Right renal pelvis (tissue), 4 donors: ENCODE measurements at regions not wholly inside any gene's neighbourhood (a gene's known extent, or its start where the extent isn't known, plus 50 kb on each side); places are given as distances from the start of the nearest gene placed in this dataset.
"Not testable (repeated sequence)": the region's sequence is repeated elsewhere in the genome, so short reads cannot be mapped to it uniquely, and the experiment has no call there.

Experiments used
- DNase-seq, 4 donors: peaks; one replicate each; pipeline ENCODE4 v3.0.0-alpha.2; 2013; ENCODE audit warnings: low read depth in 4 of 4, low spot score in 3 of 4, missing footprints in 1 of 4

GRCh38 chr3:191518861-191519260 lies 57.9 kb downstream of the PYDC2 start:
- DNase-seq = no peak

DNA sequence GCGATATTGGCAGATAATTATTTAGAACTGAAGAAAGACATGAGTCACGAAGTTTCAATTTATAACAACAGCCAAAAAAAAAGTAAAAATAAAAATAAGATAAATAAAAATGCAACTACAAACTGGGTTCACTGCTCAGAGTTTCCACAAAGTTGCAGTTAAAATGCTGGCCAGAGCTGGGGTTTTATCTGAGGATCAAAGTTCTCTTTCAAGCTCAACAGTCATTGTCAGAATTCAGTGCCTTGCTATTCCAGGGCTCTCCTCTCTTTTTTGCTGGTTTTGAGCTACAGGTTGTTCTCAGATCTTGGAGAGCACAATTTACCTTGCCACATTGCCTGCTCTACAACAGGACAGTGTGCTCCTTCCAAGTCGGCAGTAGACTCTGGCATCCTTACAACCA lies 60.1 kb downstream of the PYDC2 start:
- no peak for DNase-seq

DNA sequence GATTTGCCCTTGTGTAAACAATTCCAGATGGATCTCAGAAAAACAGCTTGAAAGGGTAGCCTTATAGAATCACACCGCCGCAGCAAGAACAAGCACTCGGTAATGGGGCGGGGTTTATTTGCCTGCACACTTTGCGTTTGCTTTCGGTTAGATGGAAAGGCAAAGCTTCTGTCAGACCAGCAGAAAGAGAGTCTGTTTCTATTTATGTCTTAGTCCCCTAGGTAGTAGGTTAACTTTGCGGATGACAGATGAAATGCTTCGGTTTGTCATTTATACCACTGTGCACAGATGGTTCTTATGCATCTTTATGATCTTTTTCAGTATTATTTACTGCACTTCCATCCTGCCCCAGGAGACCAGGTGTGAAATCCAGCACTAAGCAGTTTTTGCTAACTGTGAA lies 62.2 kb downstream of the PYDC2 start:
- DNase-seq = peak in 1 of 4 donors; percentile 5

- no peak for DNase-seq
Measured at GRCh38 chr3:191528589-191528988, 67.6 kb downstream of the PYDC2 start.

DNA sequence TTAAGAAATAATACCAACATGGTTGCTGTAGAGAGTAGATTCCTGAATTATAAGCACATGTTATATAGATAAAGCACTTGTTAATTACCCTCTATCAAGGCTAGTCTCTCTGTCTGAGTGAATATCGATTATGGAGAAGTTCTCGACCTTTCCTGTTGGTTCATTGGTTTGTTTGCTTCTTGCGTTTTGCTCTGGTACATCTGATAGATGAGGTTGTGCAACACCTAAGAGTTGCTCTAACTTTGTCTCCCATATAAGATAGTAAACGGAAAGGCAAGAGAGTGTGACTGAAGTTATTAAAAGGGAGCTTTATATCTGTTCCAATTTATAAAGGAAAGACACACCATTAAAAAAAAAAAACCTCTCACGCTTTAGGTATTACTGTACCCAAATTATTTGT lies 69.0 kb downstream of the PYDC2 start:
- DNase-seq = no peak

DNA sequence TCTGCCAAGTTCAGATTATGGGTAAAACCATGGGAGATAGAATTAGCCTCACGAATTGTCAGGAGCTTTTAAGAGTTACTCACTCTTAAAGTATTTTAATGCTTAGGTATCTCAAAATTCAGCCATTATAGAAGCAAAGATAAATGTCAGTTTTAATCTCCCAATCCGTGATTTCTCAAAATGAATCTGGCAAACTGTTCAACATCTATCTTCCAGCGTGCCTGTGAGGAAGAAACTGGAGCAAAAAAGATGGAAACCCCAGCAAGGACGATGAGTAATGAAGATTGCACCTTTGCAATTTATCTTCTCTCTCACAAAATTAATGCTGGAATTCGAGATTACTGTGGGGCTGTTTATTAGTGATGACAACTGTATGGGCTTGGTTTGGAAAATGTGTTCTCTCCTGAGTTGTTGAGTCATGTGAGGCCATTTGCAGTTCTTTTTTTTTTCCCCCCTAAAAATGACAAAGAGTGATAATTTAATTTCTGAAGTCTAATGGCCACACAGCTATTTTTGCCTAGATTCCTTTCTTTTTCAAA lies 70.5 kb downstream of the PYDC2 start:
- no peak for DNase-seq

- no peak for DNase-seq
Measured at GRCh38 chr3:191543018-191543417, 82.1 kb downstream of the PYDC2 start.

DNA sequence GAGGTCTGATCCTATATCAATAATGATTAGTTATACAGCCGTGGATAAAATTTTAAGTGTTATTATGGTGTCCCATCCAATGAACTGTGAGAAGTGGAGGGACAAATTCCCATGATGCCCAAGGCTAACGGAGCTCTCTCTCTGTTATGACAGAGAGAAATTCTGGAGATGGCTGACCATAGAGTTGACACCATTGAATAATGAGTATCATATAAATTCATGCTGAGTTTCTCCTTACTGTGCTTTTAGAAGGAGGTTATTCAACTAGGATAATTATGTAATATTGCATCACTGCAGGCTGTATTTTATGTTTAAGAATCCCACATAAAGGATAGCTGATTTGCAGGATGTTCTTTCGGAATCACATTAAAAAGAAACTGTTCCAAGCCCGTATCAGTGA lies 82.9 kb downstream of the PYDC2 start:
- no peak for DNase-seq

- no peak for DNase-seq
Measured at GRCh38 chr3:191549357-191549756, 88.4 kb downstream of the PYDC2 start.

- no peak for DNase-seq
Measured at GRCh38 chr3:191555037-191555436, 94.1 kb downstream of the PYDC2 start.

DNA sequence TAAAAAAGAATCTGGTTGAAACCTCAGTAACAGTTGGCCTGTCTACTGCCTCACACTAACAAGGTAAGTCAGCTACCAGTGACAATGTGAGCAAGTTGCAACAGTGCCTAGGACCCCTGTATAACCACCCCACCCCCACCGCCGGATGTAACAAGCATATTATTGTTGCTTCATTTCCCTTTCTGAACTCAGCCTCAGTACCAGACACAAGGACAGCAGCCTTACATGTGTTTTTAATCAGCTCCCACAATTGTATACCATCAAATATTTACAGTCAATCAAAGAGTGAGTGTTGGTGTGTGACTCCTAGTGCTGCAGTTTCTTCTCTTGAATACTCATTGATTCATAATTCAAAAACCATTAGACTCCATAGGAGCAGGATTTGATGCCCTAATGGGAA lies 96.4 kb downstream of the PYDC2 start:
- DNase-seq = no peak

DNA sequence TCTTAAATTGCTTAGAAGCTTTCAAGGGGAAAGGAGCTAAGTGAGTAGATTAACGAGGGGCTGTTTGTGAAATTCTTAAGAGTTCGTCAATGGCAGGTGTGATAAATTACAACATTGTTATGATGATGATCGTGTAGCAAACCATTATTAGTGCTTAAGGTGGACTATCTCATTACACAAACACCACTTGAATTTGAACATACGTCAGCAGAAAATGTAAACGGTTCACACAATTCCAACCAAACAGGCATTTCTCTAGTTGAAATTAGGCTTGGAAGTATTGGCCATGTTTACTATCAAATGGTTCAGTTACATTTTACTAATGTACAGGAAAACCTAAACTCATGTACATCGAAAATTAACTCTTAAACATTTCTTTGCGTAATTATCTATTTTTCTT lies 102.8 kb downstream of the PYDC2 start:
- DNase-seq = no peak

DNA sequence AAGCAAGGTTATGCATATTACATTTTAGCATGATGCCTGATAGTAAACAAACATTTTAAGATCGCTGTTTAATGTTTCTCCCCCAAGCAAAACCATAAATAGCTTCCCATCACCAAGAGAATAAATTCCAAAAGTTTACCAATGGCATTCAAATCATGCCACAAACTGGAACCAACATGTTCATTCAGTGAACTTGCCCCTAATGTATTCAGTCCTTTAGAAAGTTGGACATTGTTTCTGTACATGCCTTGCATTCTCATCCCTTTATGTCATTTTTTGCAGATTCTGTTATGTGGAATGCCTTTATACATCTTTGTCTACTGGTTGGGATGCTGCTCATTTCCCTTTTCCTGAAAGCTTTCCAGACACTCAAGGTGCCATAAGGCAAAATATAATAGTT lies 105.5 kb downstream of the PYDC2 start:
- no peak for DNase-seq

DNA sequence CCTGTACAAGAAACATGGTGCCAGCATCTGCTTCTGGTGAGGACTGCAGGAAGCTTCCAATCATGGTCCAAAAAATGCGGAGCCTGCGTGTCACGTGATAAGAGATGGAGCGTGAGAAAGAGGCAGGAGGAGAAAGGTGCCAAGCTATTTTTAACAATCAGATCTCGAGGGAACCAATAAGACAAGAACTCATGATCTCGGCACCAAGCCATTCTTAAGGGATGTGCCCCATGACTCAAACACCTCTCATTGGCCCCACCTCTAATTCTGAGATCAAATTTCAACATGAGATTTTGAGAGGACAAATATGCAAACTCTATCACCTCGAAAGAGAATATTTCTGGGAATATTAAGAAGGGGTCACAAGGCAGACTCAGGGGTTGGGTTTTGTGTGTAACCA lies 107.2 kb downstream of the PYDC2 start:
- DNase-seq = no peak

GRCh38 chr3:191592105-191592504 lies 131.1 kb downstream of the PYDC2 start:
- no peak for DNase-seq

- no peak for DNase-seq
Measured at GRCh38 chr3:191593486-191593885, 132.5 kb downstream of the PYDC2 start.

- not testable (repeated sequence) for DNase-seq
Measured at GRCh38 chr3:191615511-191615910, 154.5 kb downstream of the PYDC2 start.

GRCh38 chr3:191624299-191624698 lies 163.3 kb downstream of the PYDC2 start:
- DNase-seq = no peak

DNA sequence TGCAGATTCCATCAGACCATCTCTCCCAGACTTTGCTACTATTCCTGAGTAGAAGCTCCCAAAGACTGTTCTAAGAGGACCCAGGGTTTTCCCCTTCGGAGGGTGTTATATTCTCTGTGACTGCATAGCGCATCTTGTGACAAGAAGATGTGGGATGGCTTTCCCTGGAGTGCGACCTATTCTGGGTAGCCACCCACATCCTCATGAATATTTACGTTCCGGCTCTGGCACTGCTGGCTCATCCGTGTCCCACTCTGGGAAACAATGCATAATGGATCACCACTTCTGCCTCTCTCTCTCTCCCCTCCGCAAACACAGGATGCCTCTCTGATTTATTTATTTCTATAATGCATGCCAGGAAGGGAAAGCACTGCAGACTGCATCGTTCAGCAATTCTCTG lies 166.1 kb downstream of the PYDC2 start:
- no peak for DNase-seq

GRCh38 chr3:191628571-191628970 lies 167.6 kb downstream of the PYDC2 start:
- no peak for DNase-seq

DNA sequence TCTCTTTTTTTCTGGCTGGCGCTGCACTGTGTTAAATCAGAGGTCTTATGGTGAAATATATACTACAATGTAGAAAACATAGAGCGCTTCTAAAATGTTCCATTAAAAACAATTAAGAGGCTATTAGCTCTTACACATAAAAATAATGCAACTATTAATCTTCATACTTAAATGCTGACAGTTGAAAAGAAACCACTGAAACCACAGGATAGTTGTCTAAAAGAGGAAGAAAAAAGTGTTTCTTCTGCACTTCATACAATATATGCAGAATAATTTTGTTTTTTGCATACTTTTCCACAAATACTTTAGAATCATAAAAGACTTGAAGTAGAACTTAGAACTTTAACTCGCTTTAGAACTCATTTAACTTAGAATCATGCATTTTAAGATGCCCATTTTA lies 170.5 kb downstream of the PYDC2 start:
- DNase-seq = no peak

DNA sequence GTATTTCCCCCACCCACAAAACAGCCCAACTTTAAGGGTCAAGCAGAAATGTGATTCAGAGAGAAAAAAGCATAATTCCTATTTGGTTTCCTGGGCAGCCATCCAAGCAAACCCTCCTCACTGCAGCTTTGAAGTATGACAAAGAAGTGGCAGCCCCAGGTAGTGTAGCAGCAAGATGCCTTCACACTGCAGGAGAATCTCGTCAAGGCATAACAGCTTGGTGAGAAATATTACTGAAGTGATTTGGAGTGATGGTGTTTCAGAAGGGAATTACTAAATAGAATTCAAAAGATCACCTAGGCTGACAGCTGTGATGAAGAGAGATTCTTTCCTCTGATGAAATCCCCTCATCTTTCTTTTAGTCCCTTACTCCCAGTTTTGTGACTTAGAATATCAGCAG lies 173.9 kb downstream of the PYDC2 start:
- DNase-seq = no peak

DNA sequence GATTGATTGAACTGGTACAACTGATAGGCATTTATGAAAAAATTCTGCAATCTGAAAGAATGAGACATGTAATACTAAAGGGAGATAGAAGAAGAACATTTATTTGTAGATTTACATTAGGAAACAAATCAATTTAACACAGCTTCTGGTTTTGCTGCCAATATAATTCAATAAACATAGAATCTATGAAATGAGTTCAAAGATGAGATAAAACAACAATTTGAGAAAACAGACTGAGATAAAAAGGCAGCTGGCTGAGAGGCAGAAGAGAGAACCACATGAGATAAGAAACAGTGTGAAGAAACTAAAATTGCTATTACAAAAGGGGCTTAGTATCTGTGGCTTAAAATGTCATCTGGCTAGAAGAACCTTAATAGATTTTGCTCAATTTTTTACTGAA lies 176.6 kb downstream of the PYDC2 start:
- DNase-seq = no peak
